ENCODE measurements at regions not wholly inside any gene's neighbourhood (a gene's known extent, or its start where the extent isn't known, plus 50 kb on each side); places are given as distances from the start of the nearest gene placed in this dataset.

- Histone ChIP-seq H3K4me1 (ENCODE audit: control insufficient read depth in 3 of 3, insufficient read depth in 2 of 3, low read depth in 1 of 3, low read length in 2 of 3) (no peaks in the 10 kb centered on the region), H3K9me3 (ENCODE audit: control insufficient read depth in 2 of 2, insufficient read depth in 1 of 2, low read depth in 1 of 2, low read length in 1 of 2) (no peaks in the 10 kb centered on the region), H3K27ac (ENCODE audit: low read depth in 1 of 3, low read length in 2 of 3) (no peak overlapping the region), H3K27me3 (ENCODE audit: control insufficient read depth in 3 of 3, insufficient read depth in 3 of 3, low read length in 3 of 3) (no peaks in the 10 kb centered on the region), H3K36me3 (ENCODE audit: control insufficient read depth in 3 of 3, insufficient read depth in 2 of 3, low read depth in 1 of 3, low read length in 3 of 3) (no peaks in the 10 kb centered on the region), H3K4me3 (ENCODE audit: low read depth in 1 of 3, low read length in 3 of 3) (no peak overlapping the region)
- DNase-seq = no peak
- 64 to 88% (median 82%) methylated on average over 1 of the region's 1 CpG for WGBS, 3 donors
- FAIRE-seq = no peak
Measured at GRCh38 chr1:147825586-147825985, 65.2 kb upstream of the GJA5 start.

DNA sequence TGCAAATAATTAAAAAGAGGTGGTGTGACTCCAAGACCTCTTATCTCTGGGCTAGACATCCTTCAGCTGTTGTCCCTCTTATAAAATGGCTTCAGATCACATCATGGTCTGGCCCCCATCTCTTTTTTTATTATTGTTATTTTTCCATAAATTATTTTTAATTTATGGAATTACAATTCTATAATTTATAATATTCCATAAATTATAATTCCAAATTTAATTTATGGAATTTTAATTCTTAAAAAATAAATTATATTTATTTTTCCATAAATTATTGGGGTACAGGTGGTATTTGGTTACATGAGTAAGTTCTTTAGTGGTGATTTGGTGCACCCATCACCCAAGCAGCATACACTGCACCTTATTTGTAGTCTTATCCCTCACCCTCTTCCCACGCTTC, 65.9 kb upstream of the GJA5 start:
- Histone ChIP-seq H3K27ac (ENCODE audit: low read depth in 1 of 3, low read length in 2 of 3) (no peak overlapping the region), H3K9me3 (ENCODE audit: control insufficient read depth in 2 of 2, insufficient read depth in 1 of 2, low read depth in 1 of 2, low read length in 1 of 2) (no peaks in the 10 kb centered on the region), H3K4me1 (ENCODE audit: control insufficient read depth in 3 of 3, insufficient read depth in 2 of 3, low read depth in 1 of 3, low read length in 2 of 3) (no peaks in the 10 kb centered on the region), H3K4me3 (ENCODE audit: low read depth in 1 of 3, low read length in 3 of 3) (no peak overlapping the region), H3K27me3 (ENCODE audit: control insufficient read depth in 3 of 3, insufficient read depth in 3 of 3, low read length in 3 of 3) (no peaks in the 10 kb centered on the region), H3K36me3 (ENCODE audit: control insufficient read depth in 3 of 3, insufficient read depth in 2 of 3, low read depth in 1 of 3, low read length in 3 of 3) (no peaks in the 10 kb centered on the region)
- 80 to 92% (median 82%) methylated on average over 1 of the region's 1 CpG for WGBS, 3 donors
- DNase-seq = no peak
- FAIRE-seq = no peak

GRCh38 chr1:147833231-147833860, 69.2 kb upstream of the GJA8 start:
- peaks cover 0 to 4% (median 0%) of the 10 kb centered on the region in 3 donors for H3K27me3 ChIP-seq (ENCODE audit: control insufficient read depth in 3 of 3, insufficient read depth in 3 of 3, low read length in 3 of 3)
- H3K4me1 ChIP-seq (ENCODE audit: control insufficient read depth in 3 of 3, insufficient read depth in 2 of 3, low read depth in 1 of 3, low read length in 2 of 3) = peaks cover 0 to 11% (median 0%) of the 10 kb centered on the region in 3 donors
- DNase-seq (peak; percentile 5 to 79), FAIRE-seq (no peak)
- no peak overlapping the region for H3K4me3 ChIP-seq (ENCODE audit: low read depth in 1 of 3, low read length in 3 of 3)
- 61 to 81% (median 64%) methylated on average over 3 of the region's 3 CpGs for WGBS, 3 donors
- no peaks in the 10 kb centered on the region for H3K9me3 ChIP-seq (ENCODE audit: control insufficient read depth in 2 of 2, insufficient read depth in 1 of 2, low read depth in 1 of 2, low read length in 1 of 2)
- no peaks in the 10 kb centered on the region for H3K36me3 ChIP-seq (ENCODE audit: control insufficient read depth in 3 of 3, insufficient read depth in 2 of 3, low read depth in 1 of 3, low read length in 3 of 3)
- peak overlapping the region in 1 of 3 donors; percentile 40 for H3K27ac ChIP-seq (ENCODE audit: low read depth in 1 of 3, low read length in 2 of 3)

DNA sequence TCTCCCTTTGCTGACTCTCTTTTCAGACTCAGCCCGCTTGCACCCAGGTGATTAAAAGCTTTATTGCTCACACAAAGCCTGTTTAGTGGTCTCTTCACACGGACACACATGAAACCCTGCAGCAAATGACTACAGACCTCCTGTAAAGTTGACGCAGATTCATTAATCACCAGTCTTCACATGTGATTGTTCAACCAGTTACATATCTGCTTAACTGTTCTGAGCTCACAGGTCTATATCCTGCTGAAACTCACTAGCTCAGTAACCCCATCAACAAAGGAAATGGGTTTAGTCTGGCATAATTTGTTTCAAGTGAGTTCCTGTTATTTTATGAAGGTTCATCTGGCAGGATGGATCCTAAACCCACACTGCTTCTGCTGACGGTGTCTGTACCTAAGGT, 68.4 kb upstream of the GJA8 start:
- H3K27me3 ChIP-seq (ENCODE audit: control insufficient read depth in 3 of 3, insufficient read depth in 3 of 3, low read length in 3 of 3) = peaks cover 0 to 4% (median 0%) of the 10 kb centered on the region in 3 donors
- FAIRE-seq = no peak
- H3K36me3 ChIP-seq (ENCODE audit: control insufficient read depth in 3 of 3, insufficient read depth in 2 of 3, low read depth in 1 of 3, low read length in 3 of 3) = no peaks in the 10 kb centered on the region
- 47 to 52% (median 52%) methylated on average over 4 of the region's 4 CpGs for WGBS, 3 donors
- peak in 1 of 2 donors; percentile 31 for DNase-seq
- H3K4me3 ChIP-seq (ENCODE audit: low read depth in 1 of 3, low read length in 3 of 3) = no peak overlapping the region
- no peaks in the 10 kb centered on the region for H3K9me3 ChIP-seq (ENCODE audit: control insufficient read depth in 2 of 2, insufficient read depth in 1 of 2, low read depth in 1 of 2, low read length in 1 of 2)
- peaks cover 0 to 11% (median 0%) of the 10 kb centered on the region in 3 donors for H3K4me1 ChIP-seq (ENCODE audit: control insufficient read depth in 3 of 3, insufficient read depth in 2 of 3, low read depth in 1 of 3, low read length in 2 of 3)
- H3K27ac ChIP-seq (ENCODE audit: low read depth in 1 of 3, low read length in 2 of 3) = no peak overlapping the region

DNA sequence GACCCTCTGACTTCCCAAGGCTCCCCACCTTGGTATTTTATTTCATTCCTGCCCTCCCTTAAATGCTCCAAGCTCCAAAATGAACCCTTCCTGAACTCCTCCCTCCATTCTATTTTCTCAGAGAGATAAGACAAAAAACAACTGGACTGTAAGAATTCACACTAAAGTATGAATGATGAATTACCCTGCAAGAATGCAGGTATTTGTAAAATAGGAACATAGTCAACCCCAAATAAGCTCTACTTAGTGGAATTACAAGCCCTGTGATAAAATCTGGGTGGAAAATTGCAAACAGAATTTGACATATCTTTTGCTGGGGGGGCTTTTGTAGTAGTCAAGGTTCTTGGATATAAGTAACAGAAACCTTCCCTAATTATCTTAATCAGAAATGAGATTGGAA, 67.8 kb upstream of the GJA8 start:
- peaks cover 0 to 11% (median 0%) of the 10 kb centered on the region in 3 donors for H3K4me1 ChIP-seq (ENCODE audit: control insufficient read depth in 3 of 3, insufficient read depth in 2 of 3, low read depth in 1 of 3, low read length in 2 of 3)
- FAIRE-seq (no peak), DNase-seq (no peak)
- no peaks in the 10 kb centered on the region for H3K9me3 ChIP-seq (ENCODE audit: control insufficient read depth in 2 of 2, insufficient read depth in 1 of 2, low read depth in 1 of 2, low read length in 1 of 2)
- no peaks in the 10 kb centered on the region for H3K36me3 ChIP-seq (ENCODE audit: control insufficient read depth in 3 of 3, insufficient read depth in 2 of 3, low read depth in 1 of 3, low read length in 3 of 3)
- H3K4me3 ChIP-seq (ENCODE audit: low read depth in 1 of 3, low read length in 3 of 3) = no peak overlapping the region
- H3K27me3 ChIP-seq (ENCODE audit: control insufficient read depth in 3 of 3, insufficient read depth in 3 of 3, low read length in 3 of 3) = peaks cover 0 to 4% (median 0%) of the 10 kb centered on the region in 3 donors
- no peak overlapping the region for H3K27ac ChIP-seq (ENCODE audit: low read depth in 1 of 3, low read length in 2 of 3)

- 63 to 66% (median 66%) methylated on average over 11 of the region's 11 CpGs for WGBS, 3 donors
- no peaks in the 10 kb centered on the region for H3K9me3 ChIP-seq (ENCODE audit: control insufficient read depth in 2 of 2, insufficient read depth in 1 of 2, low read depth in 1 of 2, low read length in 1 of 2)
- FAIRE-seq = no peak
- H3K4me3 ChIP-seq (ENCODE audit: low read depth in 1 of 3, low read length in 3 of 3) = no peak overlapping the region
- no peak overlapping the region for H3K27ac ChIP-seq (ENCODE audit: low read depth in 1 of 3, low read length in 2 of 3)
- H3K4me1 ChIP-seq (ENCODE audit: control insufficient read depth in 3 of 3, insufficient read depth in 2 of 3, low read depth in 1 of 3, low read length in 2 of 3) = peaks cover 0 to 11% (median 0%) of the 10 kb centered on the region in 3 donors
- no peaks in the 10 kb centered on the region for H3K36me3 ChIP-seq (ENCODE audit: control insufficient read depth in 3 of 3, insufficient read depth in 2 of 3, low read depth in 1 of 3, low read length in 3 of 3)
- H3K27me3 ChIP-seq (ENCODE audit: control insufficient read depth in 3 of 3, insufficient read depth in 3 of 3, low read length in 3 of 3) = peaks cover 0 to 4% (median 0%) of the 10 kb centered on the region in 3 donors
- no peak for DNase-seq
Measured at GRCh38 chr1:147837129-147837963, 65.2 kb upstream of the GJA8 start.

DNA sequence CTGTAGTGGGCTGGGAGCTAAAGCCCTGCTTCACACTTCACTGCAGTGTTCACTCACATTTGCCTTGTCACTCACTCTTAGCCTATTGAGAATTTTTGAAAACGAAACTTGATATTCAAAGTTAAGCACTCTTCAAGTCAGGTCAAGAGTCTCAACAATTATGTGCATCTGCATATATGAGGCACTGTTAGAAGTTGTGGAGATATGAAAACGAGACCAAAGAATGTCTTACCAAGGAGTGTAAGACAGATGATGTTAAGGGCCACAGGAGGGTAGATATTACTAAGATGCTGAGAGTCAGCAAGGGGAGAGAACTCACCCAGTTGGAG, 64.7 kb upstream of the GJA8 start:
- no peak overlapping the region for H3K4me3 ChIP-seq (ENCODE audit: low read depth in 1 of 3, low read length in 3 of 3)
- FAIRE-seq (no peak), DNase-seq (no peak)
- no peaks in the 10 kb centered on the region for H3K36me3 ChIP-seq (ENCODE audit: control insufficient read depth in 3 of 3, insufficient read depth in 2 of 3, low read depth in 1 of 3, low read length in 3 of 3)
- 20 to 51% (median 28%) methylated on average over 2 of the region's 2 CpGs for WGBS, 3 donors
- no peaks in the 10 kb centered on the region for H3K9me3 ChIP-seq (ENCODE audit: control insufficient read depth in 2 of 2, insufficient read depth in 1 of 2, low read depth in 1 of 2, low read length in 1 of 2)
- peaks cover 0 to 6% (median 0%) of the 10 kb centered on the region in 3 donors for H3K4me1 ChIP-seq (ENCODE audit: control insufficient read depth in 3 of 3, insufficient read depth in 2 of 3, low read depth in 1 of 3, low read length in 2 of 3)
- H3K27me3 ChIP-seq (ENCODE audit: control insufficient read depth in 3 of 3, insufficient read depth in 3 of 3, low read length in 3 of 3) = peaks cover 0 to 4% (median 0%) of the 10 kb centered on the region in 3 donors
- no peak overlapping the region for H3K27ac ChIP-seq (ENCODE audit: low read depth in 1 of 3, low read length in 2 of 3)

DNA sequence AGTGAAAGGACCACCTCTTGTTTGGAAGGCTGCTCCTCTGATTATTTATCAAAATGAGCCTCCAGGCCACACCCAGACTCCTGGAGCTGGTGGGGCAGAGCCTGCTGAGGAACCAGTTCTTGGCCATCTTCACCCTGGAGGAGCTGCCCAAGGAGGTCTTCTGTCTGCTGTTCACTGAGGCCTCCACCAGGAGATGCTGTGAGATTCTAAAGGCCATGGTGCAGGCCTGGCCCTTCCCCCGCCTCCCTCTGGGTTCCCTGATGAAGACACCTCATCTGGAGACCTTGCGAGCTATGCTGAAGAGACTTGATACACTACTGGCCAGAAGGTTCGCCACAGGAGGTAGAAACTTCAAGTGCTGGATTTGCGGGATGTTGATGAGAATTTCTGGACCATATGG, 61.7 kb upstream of the GJA8 start:
- Histone ChIP-seq H3K27me3 (ENCODE audit: control insufficient read depth in 3 of 3, insufficient read depth in 3 of 3, low read length in 3 of 3) (peaks cover 0 to 4% (median 0%) of the 10 kb centered on the region in 3 donors), H3K27ac (ENCODE audit: low read depth in 1 of 3, low read length in 2 of 3) (no peak overlapping the region), H3K36me3 (ENCODE audit: control insufficient read depth in 3 of 3, insufficient read depth in 2 of 3, low read depth in 1 of 3, low read length in 3 of 3) (no peaks in the 10 kb centered on the region), H3K4me3 (ENCODE audit: low read depth in 1 of 3, low read length in 3 of 3) (no peak overlapping the region), H3K9me3 (ENCODE audit: control insufficient read depth in 2 of 2, insufficient read depth in 1 of 2, low read depth in 1 of 2, low read length in 1 of 2) (no peaks in the 10 kb centered on the region), H3K4me1 (ENCODE audit: control insufficient read depth in 3 of 3, insufficient read depth in 2 of 3, low read depth in 1 of 3, low read length in 2 of 3) (no peaks in the 10 kb centered on the region)
- WGBS, 3 donors = 87 to 91% (median 91%) methylated on average over 4 of the region's 4 CpGs
- DNase-seq = peak in 1 of 2 donors; percentile 6
- no peak for FAIRE-seq
